HT1080 (cell line): ENCODE measurements at regions not wholly inside any gene's neighbourhood (a gene's known extent, or its start where the extent isn't known, plus 50 kb on each side); places are given as distances from the start of the nearest gene placed in this dataset.

Source experiments
- DNase-seq: peaks from one replicate; pipeline ENCODE4 v3.0.0-alpha.2; 2015; ENCODE audit warnings: low read depth

- DNase-seq, result no peak
Observed at GRCh38 chr16:22757202-22757601, 56.8 kb upstream of the HS3ST2 start.

- no peak for DNase-seq
Observed at GRCh38 chr16:22762486-22762885, 51.5 kb upstream of the HS3ST2 start.

- no peak for DNase-seq
Observed at GRCh38 chr16:22763437-22764080, 50.4 kb upstream of the HS3ST2 start.
